Neural progenitor cell (in vitro differentiated cells): ENCODE measurements at regions not wholly inside any gene's neighbourhood (a gene's known extent, or its start where the extent isn't known, plus 50 kb on each side); places are given as distances from the start of the nearest gene placed in this dataset.

ENCODE experiments used
- CTCF ChIP-seq: fragments of 200-600 bp; sonication (generic); IDR thresholded peaks from 2 replicates; pipeline ENCODE4 v1.5.1; 2017; ENCODE audit warnings: antibody characterized with exemption, mild to moderate bottlenecking
- EZH2 ChIP-seq: fragments of 200-600 bp; sonication (generic); IDR thresholded peaks from 2 replicates; pipeline ENCODE4 v1.6.1; 2017; ENCODE audit warnings: antibody characterized with exemption, mild to moderate bottlenecking, moderate library complexity
- EZH2phosphoT487 ChIP-seq: fragments of 200-600 bp; sonication (generic); IDR thresholded peaks from 2 replicates; pipeline ENCODE4 v1.6.1; 2017; ENCODE audit warnings: antibody characterized with exemption

GRCh38 chr6:169858293-169858934 lies 107.0 kb downstream of the ERMARD start:
- TF ChIP-seq CTCF (no peak), EZH2 (no peak), EZH2phosphoT487 (no peak)
